ENCODE measurements at regions not wholly inside any gene's neighbourhood (a gene's known extent, or its start where the extent isn't known, plus 50 kb on each side); places are given as distances from the start of the nearest gene placed in this dataset.

DNA sequence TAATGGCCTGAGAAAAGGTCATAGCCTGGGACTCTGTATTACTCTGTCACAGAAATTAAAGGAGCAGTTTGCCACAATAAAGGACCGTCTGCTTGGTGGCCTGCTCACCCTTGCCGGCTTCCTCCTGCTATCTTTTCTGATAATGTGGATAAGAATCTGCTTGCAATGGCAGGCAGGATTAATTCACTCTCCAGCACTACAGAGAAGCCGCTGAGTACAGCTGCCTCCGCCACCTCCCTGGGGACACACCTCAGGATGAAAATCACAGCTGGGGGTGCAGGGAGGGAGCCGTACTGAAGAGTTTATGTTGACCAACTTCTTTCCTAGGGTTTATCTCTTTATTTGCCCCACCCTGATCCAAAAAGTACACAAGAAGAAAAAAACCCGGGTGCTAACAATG is 245.9 kb upstream of the RPL38 start:
- no peak for TF ChIP-seq POLR2A (IDR thresholded peaks at IDR 0.05)
- TF ChIP-seq, protein P1, sequence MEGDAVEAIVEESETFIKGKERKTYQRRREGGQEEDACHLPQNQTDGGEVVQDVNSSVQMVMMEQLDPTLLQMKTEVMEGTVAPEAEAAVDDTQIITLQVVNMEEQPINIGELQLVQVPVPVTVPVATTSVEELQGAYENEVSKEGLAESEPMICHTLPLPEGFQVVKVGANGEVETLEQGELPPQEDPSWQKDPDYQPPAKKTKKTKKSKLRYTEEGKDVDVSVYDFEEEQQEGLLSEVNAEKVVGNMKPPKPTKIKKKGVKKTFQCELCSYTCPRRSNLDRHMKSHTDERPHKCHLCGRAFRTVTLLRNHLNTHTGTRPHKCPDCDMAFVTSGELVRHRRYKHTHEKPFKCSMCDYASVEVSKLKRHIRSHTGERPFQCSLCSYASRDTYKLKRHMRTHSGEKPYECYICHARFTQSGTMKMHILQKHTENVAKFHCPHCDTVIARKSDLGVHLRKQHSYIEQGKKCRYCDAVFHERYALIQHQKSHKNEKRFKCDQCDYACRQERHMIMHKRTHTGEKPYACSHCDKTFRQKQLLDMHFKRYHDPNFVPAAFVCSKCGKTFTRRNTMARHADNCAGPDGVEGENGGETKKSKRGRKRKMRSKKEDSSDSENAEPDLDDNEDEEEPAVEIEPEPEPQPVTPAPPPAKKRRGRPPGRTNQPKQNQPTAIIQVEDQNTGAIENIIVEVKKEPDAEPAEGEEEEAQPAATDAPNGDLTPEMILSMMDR (IDR thresholded peaks at IDR 0.05): no peak

Measured in lower leg skin (tissue), 3 donors.